A172 (cell line): ENCODE measurements at regions not wholly inside any gene's neighbourhood (a gene's known extent, or its start where the extent isn't known, plus 50 kb on each side); places are given as distances from the start of the nearest gene placed in this dataset.

Experiments used
- DNase-seq: peaks from one replicate; pipeline ENCODE4 v3.0.0-alpha.2; 2015; ENCODE audit warnings: low spot score

DNA sequence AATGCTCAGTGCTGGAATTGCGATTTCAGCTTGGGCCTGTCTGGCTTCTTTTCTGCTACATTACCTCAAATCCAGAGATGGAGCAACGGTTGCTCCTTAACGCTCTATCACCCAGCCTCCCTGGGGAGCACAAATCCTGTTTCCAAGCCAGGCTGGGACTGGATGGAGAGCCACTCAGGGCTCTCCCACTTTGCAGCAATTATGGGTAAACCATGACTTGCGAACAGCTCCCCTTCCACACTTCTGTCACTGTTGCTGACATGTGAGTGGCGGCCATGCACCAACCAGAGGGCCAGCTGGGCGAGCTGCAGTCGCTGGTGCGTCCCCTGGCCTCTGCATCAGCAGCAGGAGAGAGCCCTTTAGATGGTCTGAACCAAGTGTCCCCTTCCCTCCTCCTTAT lies 65.1 kb upstream of the RAB4A start:
- no peak for DNase-seq

GRCh38 chr1:229207916-229208315 lies 63.0 kb upstream of the RAB4A start:
- no peak for DNase-seq

DNA sequence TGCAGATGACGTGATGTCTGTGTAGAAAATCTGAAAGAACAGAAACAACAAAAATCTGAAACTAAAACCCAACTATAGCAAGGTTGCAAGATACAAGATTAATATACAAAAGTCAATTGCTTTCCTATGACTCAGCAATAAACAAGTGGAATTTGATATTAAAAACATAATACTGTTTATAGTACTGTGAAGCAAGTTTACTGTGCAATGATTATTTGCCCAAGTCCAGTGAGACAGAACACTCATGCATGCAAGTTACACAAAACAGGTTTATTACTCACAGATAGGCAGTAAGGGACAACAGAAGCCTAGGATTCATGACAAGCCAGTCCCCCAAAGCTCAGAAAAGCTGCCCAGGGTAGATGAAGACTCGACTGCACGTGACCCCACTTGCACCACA lies 62.4 kb upstream of the RAB4A start:
- DNase-seq, result no peak

GRCh38 chr1:229209386-229209785 lies 61.5 kb upstream of the RAB4A start:
- DNase-seq, result no peak

GRCh38 chr1:229209816-229210215 lies 61.1 kb upstream of the RAB4A start:
- peak; percentile 94 for DNase-seq

DNA sequence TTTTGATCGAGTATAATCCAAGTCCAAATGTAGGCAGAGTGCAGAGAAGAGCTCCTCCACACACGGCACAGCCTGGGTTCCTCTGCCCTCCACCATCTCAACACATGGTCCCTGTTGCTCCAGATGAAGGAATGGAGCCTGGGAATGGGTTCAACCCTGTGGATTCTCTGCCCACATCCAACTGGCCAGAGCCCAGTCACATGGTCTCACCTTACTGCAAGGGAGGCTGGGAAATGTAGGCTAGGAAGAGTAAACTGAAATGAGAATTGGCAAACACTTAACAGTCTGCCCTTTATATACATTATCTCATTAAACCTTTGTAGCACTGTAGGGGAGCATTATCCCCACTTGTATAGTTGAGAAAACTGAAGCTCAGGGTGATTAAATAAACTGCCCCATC lies 60.1 kb upstream of the RAB4A start:
- DNase-seq, result no peak

DNA sequence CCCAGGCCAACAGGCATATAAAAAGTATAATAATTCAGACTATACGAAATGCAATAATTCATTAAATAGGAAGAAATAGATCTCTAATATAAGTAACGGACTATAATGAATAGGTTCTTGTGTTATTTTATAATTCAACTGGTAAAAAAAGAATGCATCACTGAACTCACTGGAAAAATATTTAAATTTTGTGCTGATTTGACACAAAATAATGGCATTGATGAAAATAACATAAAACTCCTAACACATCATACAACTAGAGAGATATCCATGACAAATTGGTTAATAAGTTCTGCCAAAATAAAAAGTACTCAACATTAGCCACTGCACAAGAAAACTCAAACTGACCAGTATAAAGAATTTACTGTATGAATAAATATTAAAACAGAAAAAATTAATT lies 57.1 kb upstream of the RAB4A start:
- no peak for DNase-seq

- peak; percentile 54 for DNase-seq
Measured at GRCh38 chr1:229217716-229218115, 53.2 kb upstream of the RAB4A start.

DNA sequence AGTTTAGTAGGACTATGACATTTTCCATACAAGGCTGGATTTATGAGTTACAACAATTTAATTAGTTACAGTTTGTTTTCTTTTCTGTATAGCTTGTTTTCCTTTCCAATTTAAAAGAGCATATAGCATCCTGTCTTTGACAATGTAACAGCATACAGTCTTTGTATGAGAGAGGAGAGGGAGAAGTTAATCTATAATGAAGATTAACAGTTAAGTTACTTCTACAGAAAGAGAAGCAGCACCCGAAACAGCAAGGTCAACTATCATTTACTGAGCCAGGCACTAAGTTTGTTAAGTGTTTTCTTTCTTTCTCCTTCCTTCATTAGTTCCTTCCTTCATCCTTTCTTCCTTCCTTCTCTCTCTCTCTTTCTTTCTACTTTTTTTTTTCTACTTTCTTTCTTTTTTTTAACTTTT lies 52.3 kb upstream of the RAB4A start:
- no peak for DNase-seq

- DNase-seq, result no peak
Measured at GRCh38 chr1:229220163-229220846, 50.6 kb upstream of the RAB4A start.

GRCh38 chr1:229221106-229222019 lies 49.5 kb upstream of the RAB4A start:
- peak; percentile 40 for DNase-seq
